Suprapubic skin (tissue), 3 donors: ENCODE measurements at regions not wholly inside any gene's neighbourhood (a gene's known extent, or its start where the extent isn't known, plus 50 kb on each side); places are given as distances from the start of the nearest gene placed in this dataset.

Source experiments
- POLR2A ChIP-seq, 2 donors: fragments of 450-650 bp; IDR thresholded peaks; one replicate each; pipeline ENCODE4 v1.6.1; 2017; ENCODE audit warnings: antibody characterized with exemption in 2 of 2, mild to moderate bottlenecking in 2 of 2, moderate library complexity in 2 of 2
- TF ChIP-seq, protein P1 (sequence below), 2 donors: fragments of 200-600 bp in 1 of 2; fragments of 450-650 bp in 1 of 2; sonication (generic) in 1 of 2; IDR thresholded peaks; one replicate each; pipeline ENCODE4 v1.5.1; 2016 to 2019; ENCODE audit warnings: antibody characterized with exemption in 2 of 2, mild to moderate bottlenecking in 1 of 2, moderate library complexity in 1 of 2

GRCh38 chr4:19722404-19722803 lies 529.3 kb upstream of the SLIT2 start:
- TF ChIP-seq, protein P1, sequence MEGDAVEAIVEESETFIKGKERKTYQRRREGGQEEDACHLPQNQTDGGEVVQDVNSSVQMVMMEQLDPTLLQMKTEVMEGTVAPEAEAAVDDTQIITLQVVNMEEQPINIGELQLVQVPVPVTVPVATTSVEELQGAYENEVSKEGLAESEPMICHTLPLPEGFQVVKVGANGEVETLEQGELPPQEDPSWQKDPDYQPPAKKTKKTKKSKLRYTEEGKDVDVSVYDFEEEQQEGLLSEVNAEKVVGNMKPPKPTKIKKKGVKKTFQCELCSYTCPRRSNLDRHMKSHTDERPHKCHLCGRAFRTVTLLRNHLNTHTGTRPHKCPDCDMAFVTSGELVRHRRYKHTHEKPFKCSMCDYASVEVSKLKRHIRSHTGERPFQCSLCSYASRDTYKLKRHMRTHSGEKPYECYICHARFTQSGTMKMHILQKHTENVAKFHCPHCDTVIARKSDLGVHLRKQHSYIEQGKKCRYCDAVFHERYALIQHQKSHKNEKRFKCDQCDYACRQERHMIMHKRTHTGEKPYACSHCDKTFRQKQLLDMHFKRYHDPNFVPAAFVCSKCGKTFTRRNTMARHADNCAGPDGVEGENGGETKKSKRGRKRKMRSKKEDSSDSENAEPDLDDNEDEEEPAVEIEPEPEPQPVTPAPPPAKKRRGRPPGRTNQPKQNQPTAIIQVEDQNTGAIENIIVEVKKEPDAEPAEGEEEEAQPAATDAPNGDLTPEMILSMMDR (IDR thresholded peaks at IDR 0.05), result no peak
- no peak for TF ChIP-seq POLR2A (IDR thresholded peaks at IDR 0.05)
